ENCODE measurements at regions not wholly inside any gene's neighbourhood (a gene's known extent, or its start where the extent isn't known, plus 50 kb on each side); places are given as distances from the start of the nearest gene placed in this dataset.

DNA sequence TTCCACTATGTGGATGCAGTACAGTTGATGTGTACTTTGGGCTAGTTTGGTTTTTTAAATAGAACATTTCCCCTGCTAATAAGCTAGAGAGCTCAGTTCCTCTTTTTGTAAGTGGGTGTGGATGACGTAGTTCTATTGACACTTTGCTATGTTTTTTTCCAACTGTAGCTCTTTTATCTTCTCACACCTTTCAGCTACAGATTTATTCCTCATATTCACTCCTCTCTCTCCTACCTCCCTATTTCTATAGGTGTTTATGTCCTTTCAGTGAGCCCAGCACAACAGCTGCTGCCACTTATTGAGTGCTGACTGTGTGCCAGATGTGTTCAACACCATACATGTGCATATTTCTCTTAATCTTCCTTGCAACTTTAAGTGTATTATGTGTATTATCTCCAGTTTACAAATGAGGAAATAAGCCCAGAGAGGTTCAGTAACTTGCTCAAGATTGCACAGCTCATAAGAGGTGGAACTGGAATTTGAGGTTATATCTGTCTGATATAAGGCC lies 215.7 kb downstream of the SEMA6A start:
- peaks cover 0 to 5% (median 3%) of the 10 kb centered on the region in 4 experiments; a peak in 4 of 7 replicates for H3K27me3 ChIP-seq (replicated peaks in 1 of 4; ENCODE audit: control insufficient read depth in 3 of 4, extremely low read depth in 1 of 4, insufficient read depth in 3 of 4, low read length in 3 of 4)
- H2BK120ac ChIP-seq (replicated peaks; ENCODE audit: low read depth, low read length): no peak overlapping the region
- TF ChIP-seq JUND (IDR thresholded peaks at IDR 0.05; ENCODE audit: low read length) (no peak), KDM1A (IDR thresholded peaks at IDR 0.05; ENCODE audit: borderline replicate concordance, low read length) (0 out of 2 replicates have a peak, but pooled peaks have one; percentile 14)
- no peak overlapping the region for H3K4ac ChIP-seq (replicated peaks; ENCODE audit: insufficient read length, low read depth, low read length)
- H3K9me3 ChIP-seq (ENCODE audit: insufficient read depth in 2 of 2, low read depth in 1 of 2, low read length in 1 of 2): peaks cover 0 to 4% of the 10 kb centered on the region in 2 experiments; a peak in 1 of 4 replicates
- H3K18ac ChIP-seq (ENCODE audit: extremely low read depth, low read length): no peak overlapping the region
- no peak overlapping the region for H3K4me3 ChIP-seq (ENCODE audit: extremely low read depth in 1 of 4, insufficient read depth in 2 of 4, low read depth in 3 of 4, low read length in 4 of 4)
- H2AFZ ChIP-seq (ENCODE audit: low read length): no peak overlapping the region
- H2AK5ac ChIP-seq (ENCODE audit: low read depth, low read length): no peak overlapping the region
- H3K23me2 ChIP-seq (ENCODE audit: low read depth, low read length): peaks cover 2% of the 10 kb centered on the region; the same call in 1 of the 2 replicates
- no peak overlapping the region for H3K14ac ChIP-seq (ENCODE audit: insufficient read length)
- no peak for DNase-seq (ENCODE audit: low read depth in 1 of 2, low spot score in 2 of 2)
- H3K79me2 ChIP-seq (ENCODE audit: control insufficient read depth in 1 of 2, insufficient read depth in 2 of 2, low read length in 2 of 2): no peaks in the 10 kb centered on the region
- FAIRE-seq: no peak
- H4K91ac ChIP-seq (replicated peaks; ENCODE audit: insufficient read length, low read length): no peak overlapping the region
- no peaks in the 10 kb centered on the region for H3K36me3 ChIP-seq (ENCODE audit: control insufficient read depth in 2 of 4, insufficient read depth in 4 of 4, low read length in 3 of 4)
- no peak overlapping the region for H2BK20ac ChIP-seq (ENCODE audit: low read length)
- H3K23ac ChIP-seq (ENCODE audit: insufficient read length): no peak overlapping the region
- peaks cover 0 to 8% (median 2%) of the 10 kb centered on the region in 4 experiments; a peak in 6 of 7 replicates for H3K4me1 ChIP-seq (replicated peaks in 1 of 4; ENCODE audit: control insufficient read depth in 3 of 4, insufficient read depth in 4 of 4, low read length in 3 of 4)
- WGBS, 2 experiments (ENCODE audit: extremely low coverage in 1 of 2, insufficient coverage in 1 of 2, insufficient read length in 1 of 2, insufficient replicate concordance in 2 of 2, low coverage in 1 of 2, low lambda C conversion rate in 2 of 2, missing lambda C conversion rate in 1 of 2): 94% methylated on average over 1 of the region's 1 CpG; no CpG with 5 or more reads in 1 of the 2 experiments
- H4K20me1 ChIP-seq (replicated peaks in 1 of 2; ENCODE audit: control insufficient read depth in 1 of 2, insufficient read depth in 2 of 2, low read length in 2 of 2): no peaks in the 10 kb centered on the region
- no peak overlapping the region for H4K5ac ChIP-seq (ENCODE audit: insufficient read length, low read depth, low read length)
- H3K79me1 ChIP-seq (ENCODE audit: low read depth, low read length): no peaks in the 10 kb centered on the region
- H3K4me2 ChIP-seq (ENCODE audit: insufficient read depth in 1 of 2, low read depth in 2 of 2, low read length in 2 of 2): no peak overlapping the region
- H2BK12ac ChIP-seq (ENCODE audit: low read depth, low read length): no peak overlapping the region
- ChIA-PET CTCF (ENCODE audit: partially characterized antibody) (interaction anchor here (0.6 to 3.6 kb wide), 8 partner anchors 12 to 147 kb away, joined by 3 to 13 read pairs (median 6); no protein-coding TSS in a partner anchor), POLR2A (ENCODE audit: partially characterized antibody) (interaction anchor here (1.1 kb wide), 1 partner anchor 11 kb away, joined by 3 read pairs; no protein-coding TSS in a partner anchor)
- H4K8ac ChIP-seq (ENCODE audit: extremely low read depth, insufficient read depth, low read length): no peak overlapping the region
- H2BK15ac ChIP-seq (ENCODE audit: low read length): no peak overlapping the region
- no peak overlapping the region for H3K9ac ChIP-seq (replicated peaks in 1 of 4; ENCODE audit: extremely low read depth in 1 of 4, low read depth in 3 of 4, low read length in 3 of 4)
- H3K27ac ChIP-seq (ENCODE audit: low read depth, low read length): no peak overlapping the region
- H2BK5ac ChIP-seq (ENCODE audit: low read depth, low read length): no peak overlapping the region
- H3K56ac ChIP-seq (replicated peaks; ENCODE audit: insufficient read length, low read depth, low read length): no peak overlapping the region

Measured in H1 (cell line).